Loucy (cell line): ENCODE measurements at regions not wholly inside any gene's neighbourhood (a gene's known extent, or its start where the extent isn't known, plus 50 kb on each side); places are given as distances from the start of the nearest gene placed in this dataset.

Experiments used
- EZH2phosphoT487 ChIP-seq: fragments of 200-600 bp; IDR thresholded peaks from 2 replicates; pipeline ENCODE4 v1.6.1; 2018; ENCODE audit warnings: antibody characterized with exemption, mild to moderate bottlenecking, moderate library complexity, borderline replicate concordance
- TF ChIP-seq, protein P1 (sequence below): fragments of 200-600 bp; sonication (generic); conservative IDR thresholded peaks from 2 replicates; pipeline ENCODE4 v1.5.1; 2014; ENCODE audit warnings: mild to moderate bottlenecking, antibody characterized with exemption, low read length

DNA sequence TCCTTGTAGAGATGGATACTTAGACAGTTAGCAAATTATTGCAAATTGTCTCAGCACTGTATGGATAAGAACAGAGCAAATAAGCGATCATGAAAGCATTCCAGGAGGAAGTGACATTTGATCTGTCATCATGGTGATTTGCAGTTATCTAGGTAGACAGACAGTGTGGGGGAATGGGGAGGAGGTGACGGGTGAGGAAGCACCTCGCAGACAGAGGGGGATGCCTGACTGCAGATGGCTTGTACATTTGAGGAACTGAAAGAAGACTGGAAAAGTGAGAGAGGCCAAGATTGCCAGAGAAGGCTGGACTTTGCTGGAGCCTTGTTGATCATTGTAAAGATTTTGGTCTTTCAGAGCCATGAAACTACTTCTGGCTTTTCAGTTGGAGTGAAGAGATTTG lies 318.2 kb upstream of the CELF2 start:
- TF ChIP-seq, protein P1, sequence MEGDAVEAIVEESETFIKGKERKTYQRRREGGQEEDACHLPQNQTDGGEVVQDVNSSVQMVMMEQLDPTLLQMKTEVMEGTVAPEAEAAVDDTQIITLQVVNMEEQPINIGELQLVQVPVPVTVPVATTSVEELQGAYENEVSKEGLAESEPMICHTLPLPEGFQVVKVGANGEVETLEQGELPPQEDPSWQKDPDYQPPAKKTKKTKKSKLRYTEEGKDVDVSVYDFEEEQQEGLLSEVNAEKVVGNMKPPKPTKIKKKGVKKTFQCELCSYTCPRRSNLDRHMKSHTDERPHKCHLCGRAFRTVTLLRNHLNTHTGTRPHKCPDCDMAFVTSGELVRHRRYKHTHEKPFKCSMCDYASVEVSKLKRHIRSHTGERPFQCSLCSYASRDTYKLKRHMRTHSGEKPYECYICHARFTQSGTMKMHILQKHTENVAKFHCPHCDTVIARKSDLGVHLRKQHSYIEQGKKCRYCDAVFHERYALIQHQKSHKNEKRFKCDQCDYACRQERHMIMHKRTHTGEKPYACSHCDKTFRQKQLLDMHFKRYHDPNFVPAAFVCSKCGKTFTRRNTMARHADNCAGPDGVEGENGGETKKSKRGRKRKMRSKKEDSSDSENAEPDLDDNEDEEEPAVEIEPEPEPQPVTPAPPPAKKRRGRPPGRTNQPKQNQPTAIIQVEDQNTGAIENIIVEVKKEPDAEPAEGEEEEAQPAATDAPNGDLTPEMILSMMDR, result no peak
- no peak for TF ChIP-seq EZH2phosphoT487
